PC-9 (cell line): ENCODE measurements at regions not wholly inside any gene's neighbourhood (a gene's known extent, or its start where the extent isn't known, plus 50 kb on each side); places are given as distances from the start of the nearest gene placed in this dataset.

Experiments
- BruUV-seq: library from RNA; stranded (reverse); fragments of 400-500 nt; replicated peaks from 2 replicates; lab custom pipeline; 2021; lab: Mats Ljungman, UMichigan
- CTCF ChIA-PET: fragments of 300-600 bp; sonication (Branson Sonifier 250); formaldehyde crosslinking; loops from one replicate; lab custom pipeline; 2022; ENCODE audit warnings: antibody characterized with exemption; lab: Charles Lee
- POLR2A ChIA-PET: fragments of 300-600 bp; sonication (Branson Sonifier 250); formaldehyde crosslinking; loops from one replicate; lab custom pipeline; 2022; ENCODE audit warnings: antibody characterized with exemption; ENCODE audit not compliant: unreplicated experiment; lab: Charles Lee
- DNase-seq, 2 experiments: peaks; one replicate each; pipeline versions ENCODE4 v3.0.0 to v3.0.0-alpha.2; 2015 to 2022; ENCODE audit warnings: mixed read lengths in 1 of 2
- H2AFZ ChIP-seq: fragments of 200-600 bp; sonication (generic); 2 replicates; pipeline ENCODE4 v1.8.1; 2017; ENCODE audit warnings: antibody characterized with exemption
- H3F3A ChIP-seq: fragments of 200-600 bp; sonication (generic); 2 replicates; pipeline ENCODE4 v1.8.1; 2017; ENCODE audit warnings: antibody characterized with exemption, mild to moderate bottlenecking, low read depth; ENCODE audit not compliant: insufficient read depth
- H3K27ac ChIP-seq: fragments of 200-600 bp; sonication (generic); 2 replicates; pipeline ENCODE4 v1.6.1; 2016; ENCODE audit warnings: mixed run types
- H3K27me3 ChIP-seq: fragments of 200-600 bp; sonication (generic); 2 replicates; pipeline ENCODE4 v1.6.1; 2016; ENCODE audit warnings: low read depth, mixed run types; ENCODE audit not compliant: insufficient read depth
- H3K36me3 ChIP-seq: fragments of 200-600 bp; sonication (generic); 2 replicates; pipeline ENCODE4 v1.6.1; 2016; ENCODE audit warnings: low read depth, mixed run types
- H3K4me1 ChIP-seq: fragments of 200-600 bp; sonication (generic); replicated peaks from 2 replicates; pipeline ENCODE4 v1.6.1; 2016; ENCODE audit warnings: mixed run types; ENCODE audit not compliant: insufficient read depth
- H3K4me2 ChIP-seq: fragments of 200-600 bp; sonication (generic); 2 replicates; pipeline ENCODE4 v1.6.1; 2017; ENCODE audit warnings: mixed run types
- H3K4me3 ChIP-seq: fragments of 200-600 bp; sonication (generic); 2 replicates; pipeline ENCODE4 v1.6.1; 2016; ENCODE audit warnings: mixed run types
- H3K79me2 ChIP-seq: fragments of 200-600 bp; sonication (generic); 2 replicates; pipeline ENCODE4 v1.6.1; 2017; ENCODE audit warnings: low read depth, mixed run types
- H3K9me2 ChIP-seq: fragments of 200-600 bp; sonication (generic); 2 replicates; pipeline ENCODE4 v1.8.1; 2017; ENCODE audit warnings: mild to moderate bottlenecking; ENCODE audit not compliant: insufficient read depth
- H3K9me3 ChIP-seq: fragments of 200-600 bp; sonication (generic); 2 replicates; pipeline ENCODE4 v1.8.1; 2016; ENCODE audit warnings: low read depth; ENCODE audit not compliant: insufficient read depth
- H4K20me1 ChIP-seq: fragments of 200-600 bp; sonication (generic); 2 replicates; pipeline ENCODE4 v1.8.1; 2017; ENCODE audit not compliant: insufficient read depth
- EZH2 ChIP-seq: fragments of 200-600 bp; sonication (generic); IDR thresholded peaks from 2 replicates; pipeline ENCODE4 v1.8.0; 2017; ENCODE audit warnings: antibody characterized with exemption, low read depth
- intact Hi-C: fragments of 100-400 bp; cut with micrococcal nuclease; formaldehyde crosslinking; loops from one replicate; pipeline ENCODE4 v1.10.0; 2022; ENCODE audit not compliant: unreplicated experiment
- TF ChIP-seq, protein P1 (sequence below): fragments of 200-600 bp; sonication (generic); conservative IDR thresholded peaks from 2 replicates; pipeline ENCODE4 v1.6.1; 2017; ENCODE audit warnings: mixed run types, antibody characterized with exemption, mild to moderate bottlenecking, moderate library complexity

DNA sequence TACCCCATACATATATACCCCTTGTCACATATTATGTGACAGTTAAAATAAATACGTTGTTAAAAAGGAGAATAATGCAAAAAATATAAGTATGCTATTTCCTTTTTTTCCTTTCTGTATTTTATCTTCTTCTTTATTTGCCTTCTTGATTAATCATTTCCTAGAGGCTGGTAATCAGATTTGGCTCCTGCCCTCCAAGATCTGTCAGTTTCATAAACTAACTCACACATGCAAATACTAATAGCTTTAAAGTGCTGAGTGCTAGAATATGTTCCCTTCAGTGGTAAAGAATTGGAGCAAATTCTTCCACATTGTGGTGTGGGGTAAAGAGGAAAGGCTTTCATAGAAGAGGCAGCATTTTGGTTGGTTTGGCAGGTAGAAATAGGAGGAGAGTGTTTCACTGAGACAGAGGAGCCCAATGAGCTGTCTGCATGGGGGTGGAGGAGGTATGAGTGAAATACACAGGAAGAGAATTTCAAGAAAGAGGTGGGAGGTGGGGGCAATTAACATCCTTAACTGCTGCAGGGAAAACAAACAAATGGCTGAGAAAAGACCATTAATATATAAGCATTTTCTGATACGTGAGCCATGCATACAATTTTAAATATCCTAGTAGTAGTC, 523.9 kb downstream of the BMP2 start:
- TF ChIP-seq EZH2 = no peak
- TF ChIP-seq, protein P1, sequence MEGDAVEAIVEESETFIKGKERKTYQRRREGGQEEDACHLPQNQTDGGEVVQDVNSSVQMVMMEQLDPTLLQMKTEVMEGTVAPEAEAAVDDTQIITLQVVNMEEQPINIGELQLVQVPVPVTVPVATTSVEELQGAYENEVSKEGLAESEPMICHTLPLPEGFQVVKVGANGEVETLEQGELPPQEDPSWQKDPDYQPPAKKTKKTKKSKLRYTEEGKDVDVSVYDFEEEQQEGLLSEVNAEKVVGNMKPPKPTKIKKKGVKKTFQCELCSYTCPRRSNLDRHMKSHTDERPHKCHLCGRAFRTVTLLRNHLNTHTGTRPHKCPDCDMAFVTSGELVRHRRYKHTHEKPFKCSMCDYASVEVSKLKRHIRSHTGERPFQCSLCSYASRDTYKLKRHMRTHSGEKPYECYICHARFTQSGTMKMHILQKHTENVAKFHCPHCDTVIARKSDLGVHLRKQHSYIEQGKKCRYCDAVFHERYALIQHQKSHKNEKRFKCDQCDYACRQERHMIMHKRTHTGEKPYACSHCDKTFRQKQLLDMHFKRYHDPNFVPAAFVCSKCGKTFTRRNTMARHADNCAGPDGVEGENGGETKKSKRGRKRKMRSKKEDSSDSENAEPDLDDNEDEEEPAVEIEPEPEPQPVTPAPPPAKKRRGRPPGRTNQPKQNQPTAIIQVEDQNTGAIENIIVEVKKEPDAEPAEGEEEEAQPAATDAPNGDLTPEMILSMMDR = no peak
- DNase-seq = no peak
- Histone ChIP-seq H3K9me3 (no peaks in the 10 kb centered on the region), H2AFZ (no peak overlapping the region), H3K4me2 (no peak overlapping the region), H3K27me3 (no peaks in the 10 kb centered on the region), H3F3A (no peaks in the 10 kb centered on the region), H4K20me1 (no peaks in the 10 kb centered on the region), H3K27ac (no peak overlapping the region), H3K79me2 (no peaks in the 10 kb centered on the region), H3K4me1 (no peaks in the 10 kb centered on the region), H3K4me3 (no peak overlapping the region), H3K9me2 (no peaks in the 10 kb centered on the region), H3K36me3 (no peaks in the 10 kb centered on the region)
- intact Hi-C loops = no loop called here
- POLR2A ChIA-PET = no interaction called here
- CTCF ChIA-PET = no interaction called here
- no TSS peak for BruUV-seq

DNA sequence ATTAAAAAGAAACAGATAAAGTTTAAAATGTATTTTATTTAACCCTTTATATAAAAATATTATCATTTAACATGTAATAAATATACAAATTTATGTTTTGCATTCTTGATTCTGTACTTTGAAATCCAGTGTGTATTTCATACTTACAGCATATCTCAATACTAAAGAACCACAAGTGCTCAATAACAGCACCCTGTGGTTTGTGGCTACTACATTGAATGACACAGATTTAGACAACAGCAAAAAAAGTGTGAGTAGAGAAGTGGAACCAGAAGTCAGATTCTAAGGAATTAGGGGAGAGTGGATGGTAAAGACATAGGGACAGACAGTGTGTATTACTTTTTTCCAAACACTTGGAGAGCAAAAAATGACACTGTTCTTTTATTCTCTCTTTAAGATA, 524.5 kb downstream of the BMP2 start:
- Histone ChIP-seq H3K4me2 (no peak overlapping the region), H3K4me1 (no peaks in the 10 kb centered on the region), H3K4me3 (no peak overlapping the region), H3K79me2 (no peaks in the 10 kb centered on the region), H3F3A (no peaks in the 10 kb centered on the region), H4K20me1 (no peaks in the 10 kb centered on the region), H3K36me3 (no peaks in the 10 kb centered on the region), H3K9me2 (no peaks in the 10 kb centered on the region), H3K9me3 (no peaks in the 10 kb centered on the region), H3K27ac (no peak overlapping the region), H2AFZ (no peak overlapping the region), H3K27me3 (no peaks in the 10 kb centered on the region)
- BruUV-seq = no TSS peak
- DNase-seq = no peak
- intact Hi-C loops = no loop called here
- CTCF ChIA-PET = no interaction called here
- TF ChIP-seq, protein P1 = no peak
- POLR2A ChIA-PET = no interaction called here

DNA sequence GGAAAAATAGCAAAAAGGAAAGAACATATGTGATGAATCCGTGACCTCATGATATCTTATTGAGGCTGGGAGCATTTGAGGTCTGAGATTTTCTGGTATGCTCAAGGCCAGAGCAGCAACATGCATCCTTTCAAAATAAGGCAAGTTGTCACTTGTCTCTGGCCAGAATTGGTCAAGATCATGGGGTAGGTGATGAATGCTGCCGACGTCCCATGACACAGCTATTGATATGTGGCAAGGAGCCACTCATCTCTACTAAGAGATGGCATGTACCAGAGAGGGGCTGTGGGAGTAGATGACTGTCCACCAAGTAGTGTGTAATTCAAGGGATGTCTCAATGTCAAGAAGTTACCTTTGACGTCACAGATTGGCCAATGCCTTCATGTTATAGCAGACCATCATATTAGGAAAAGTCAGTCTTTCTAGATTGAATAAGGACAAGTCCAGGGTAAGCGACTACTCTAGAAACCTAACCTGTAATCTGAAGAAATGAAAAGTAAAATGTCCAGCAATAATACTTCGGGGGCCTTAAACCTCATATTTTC, 527.4 kb downstream of the BMP2 start:
- Histone ChIP-seq H2AFZ (no peak overlapping the region), H3K27ac (no peak overlapping the region), H3K4me3 (no peak overlapping the region), H3F3A (no peaks in the 10 kb centered on the region), H3K79me2 (no peaks in the 10 kb centered on the region), H3K9me2 (no peaks in the 10 kb centered on the region), H4K20me1 (no peaks in the 10 kb centered on the region), H3K9me3 (no peaks in the 10 kb centered on the region), H3K4me2 (no peak overlapping the region), H3K36me3 (no peaks in the 10 kb centered on the region), H3K27me3 (no peaks in the 10 kb centered on the region), H3K4me1 (no peaks in the 10 kb centered on the region)
- intact Hi-C loops = no loop called here
- DNase-seq = no peak
- CTCF ChIA-PET = no interaction called here
- no TSS peak for BruUV-seq
- POLR2A ChIA-PET = no interaction called here
- TF ChIP-seq, protein P1 = no peak
- TF ChIP-seq EZH2 = no peak
